ENCODE measurements at regions not wholly inside any gene's neighbourhood (a gene's known extent, or its start where the extent isn't known, plus 50 kb on each side); places are given as distances from the start of the nearest gene placed in this dataset.

DNA sequence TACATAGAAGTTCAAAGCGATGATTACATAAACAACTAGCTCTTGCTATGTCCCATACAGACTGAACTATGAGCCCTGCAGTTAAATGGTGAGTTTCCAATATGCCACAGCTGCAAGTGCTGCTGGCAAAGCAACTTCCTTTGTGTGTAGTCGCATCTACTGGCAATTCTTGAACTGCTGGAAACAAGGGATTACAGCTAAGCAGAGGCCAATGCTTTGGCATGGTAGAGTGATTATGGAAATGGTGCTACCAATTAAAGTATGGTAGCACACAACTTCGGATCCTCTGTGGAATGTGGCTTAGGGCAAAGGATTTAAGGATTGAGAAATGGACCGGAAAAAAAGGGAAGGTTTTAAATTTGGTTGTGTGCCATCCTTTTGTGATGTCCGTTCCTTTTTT lies 856.6 kb downstream of the MAT2B start:
- ChIA-PET CTCF (ENCODE audit: low intra/inter-chr PET ratio, low total read pairs) (no interaction called here), POLR2A (no interaction called here)
- H3K36me3 ChIP-seq (replicated peaks in 1 of 2; ENCODE audit: control insufficient read depth in 1 of 2, insufficient read depth in 2 of 2, low read length in 2 of 2) = no peaks in the 10 kb centered on the region
- BruUV-seq (replicated peaks) = no TSS peak
- no peak overlapping the region for H3K4me3 ChIP-seq (replicated peaks in 1 of 3; ENCODE audit: insufficient read depth in 1 of 3, low read depth in 2 of 3, low read length in 3 of 3)
- DNase-seq (ENCODE audit: low spot score) (no peak), ATAC-seq (no peak), FAIRE-seq (no peak)
- WGBS (ENCODE audit: low lambda C conversion rate) = 41% methylated on average over 5 of the region's 5 CpGs
- H3K9me3 ChIP-seq (ENCODE audit: low read length) = peaks cover 21% of the 10 kb centered on the region; the same call in 1 of the 2 replicates
- TF ChIP-seq HNRNPL (IDR thresholded peaks at IDR 0.05; ENCODE audit: low read depth, low read length) (no peak), ETS1 (CRISPR knock-in tag; IDR thresholded peaks at IDR 0.05) (no peak), POLR2A (IDR thresholded peaks at IDR 0.05; ENCODE audit: insufficient read depth in 1 of 2, low read depth in 2 of 2, low read length in 2 of 2) (no peak)
- H3K79me2 ChIP-seq (ENCODE audit: insufficient read depth, low read length) = no peaks in the 10 kb centered on the region
- H3K4me2 ChIP-seq (ENCODE audit: low read depth, low read length) = no peak overlapping the region
- H3K27ac ChIP-seq (ENCODE audit: extremely low read length, insufficient read depth, low read length) = no peak overlapping the region
- H2AFZ ChIP-seq (ENCODE audit: low read length) = no peak overlapping the region
- no peaks in the 10 kb centered on the region for H3K4me1 ChIP-seq (ENCODE audit: insufficient read depth, low read length)
- in situ Hi-C loops (cut with HindIII; ENCODE audit: extremely low pct_ligation_motif_present, low pct_unique_long_range_greater_than_20kb) = no loop called here
- H3K27me3 ChIP-seq (ENCODE audit: control insufficient read depth in 1 of 2, insufficient read depth in 2 of 2, low read length in 2 of 2) = no peaks in the 10 kb centered on the region
- intact Hi-C loops (cut with micrococcal nuclease; ENCODE audit: unreplicated experiment) = no loop called here
- no peak overlapping the region for H3K9ac ChIP-seq (ENCODE audit: insufficient read depth, low read depth, low read length)
- no peaks in the 10 kb centered on the region for H4K20me1 ChIP-seq (ENCODE audit: insufficient read depth, low read length)

DNA sequence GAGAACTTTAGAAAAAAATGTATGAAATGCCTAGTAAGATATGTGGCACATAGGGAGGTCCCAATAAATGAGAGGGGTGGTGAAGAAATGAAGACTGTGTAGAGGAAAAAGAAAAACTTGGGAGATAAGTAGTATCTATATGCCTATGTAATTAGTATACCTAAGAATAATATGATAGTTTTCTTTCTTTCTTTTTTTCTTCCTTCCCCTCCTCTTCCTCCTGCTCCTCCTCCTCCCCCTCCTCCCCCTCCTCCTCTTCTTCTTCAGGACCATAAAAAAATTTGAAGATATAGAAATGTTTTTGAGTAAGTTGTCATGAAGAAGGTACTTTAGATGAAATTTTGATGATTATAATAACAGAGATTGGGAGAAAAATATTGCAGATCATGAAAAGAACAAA lies 857.4 kb downstream of the MAT2B start:
- H3K4me1 ChIP-seq (ENCODE audit: insufficient read depth, low read length) = no peaks in the 10 kb centered on the region
- no peak for TF ChIP-seq ZNF513 (CRISPR knock-in tag; conservative IDR thresholded peaks at IDR 0.05)
- no peak for TF ChIP-seq ATF6 (CRISPR knock-in tag; conservative IDR thresholded peaks at IDR 0.05)
- DNase-seq (ENCODE audit: low spot score) (no peak), ATAC-seq (no peak), FAIRE-seq (no peak)
- H3K27ac ChIP-seq (ENCODE audit: extremely low read length, insufficient read depth, low read length) = no peak overlapping the region
- H3K9ac ChIP-seq (ENCODE audit: insufficient read depth, low read depth, low read length) = no peak overlapping the region
- no peaks in the 10 kb centered on the region for H3K27me3 ChIP-seq (ENCODE audit: control insufficient read depth in 1 of 2, insufficient read depth in 2 of 2, low read length in 2 of 2)
- H4K20me1 ChIP-seq (ENCODE audit: insufficient read depth, low read length) = no peaks in the 10 kb centered on the region
- H3K4me3 ChIP-seq (replicated peaks in 1 of 3; ENCODE audit: insufficient read depth in 1 of 3, low read depth in 2 of 3, low read length in 3 of 3) = no peak overlapping the region
- H2AFZ ChIP-seq (ENCODE audit: low read length) = no peak overlapping the region
- intact Hi-C loops (cut with micrococcal nuclease; ENCODE audit: unreplicated experiment) (no loop called here), in situ Hi-C loops (cut with HindIII; ENCODE audit: extremely low pct_ligation_motif_present, low pct_unique_long_range_greater_than_20kb) (no loop called here)
- H3K4me2 ChIP-seq (ENCODE audit: low read depth, low read length) = no peak overlapping the region
- ChIA-PET CTCF (ENCODE audit: low intra/inter-chr PET ratio, low total read pairs) (no interaction called here), POLR2A (no interaction called here)
- no peaks in the 10 kb centered on the region for H3K36me3 ChIP-seq (replicated peaks in 1 of 2; ENCODE audit: control insufficient read depth in 1 of 2, insufficient read depth in 2 of 2, low read length in 2 of 2)
- no peaks in the 10 kb centered on the region for H3K79me2 ChIP-seq (ENCODE audit: insufficient read depth, low read length)
- BruUV-seq (replicated peaks) = no TSS peak
- H3K9me3 ChIP-seq (ENCODE audit: low read length) = peaks cover 21% of the 10 kb centered on the region; the same call in 1 of the 2 replicates
